Mucosa of stomach (tissue), 1 donor: ENCODE measurements at regions not wholly inside any gene's neighbourhood (a gene's known extent, or its start where the extent isn't known, plus 50 kb on each side); places are given as distances from the start of the nearest gene placed in this dataset.

Source experiments
- H3K27me3 ChIP-seq: one replicate; pipeline ENCODE4 v1.7.0; 2013; ENCODE audit warnings: mild to moderate bottlenecking, low read length; ENCODE audit not compliant: control insufficient read depth, insufficient read depth
- H3K36me3 ChIP-seq: one replicate; pipeline ENCODE4 v1.7.0; 2013; ENCODE audit warnings: low read length; ENCODE audit not compliant: control insufficient read depth, insufficient read depth
- H3K4me1 ChIP-seq: one replicate; pipeline ENCODE4 v1.7.0; 2013; ENCODE audit warnings: mild to moderate bottlenecking, low read length; ENCODE audit not compliant: control insufficient read depth, insufficient read depth
- H3K4me3 ChIP-seq: one replicate; pipeline ENCODE4 v1.7.0; 2013; ENCODE audit warnings: low read length
- H3K9ac ChIP-seq: one replicate; pipeline ENCODE4 v1.7.0; 2013; ENCODE audit warnings: mild to moderate bottlenecking, low read length, moderate library complexity
- H3K9me3 ChIP-seq: one replicate; pipeline ENCODE4 v1.7.0; 2013; ENCODE audit warnings: mild to moderate bottlenecking, low read length, moderate library complexity; ENCODE audit not compliant: control insufficient read depth
- donor health status: Pancreatic carcinoma.

GRCh38 chrY:21105529-21105928 is 349.6 kb downstream of the RPS4Y2 start:
- no peaks in the 10 kb centered on the region for H3K27me3 ChIP-seq

GRCh38 chrY:21111313-21111712 is 355.4 kb downstream of the RPS4Y2 start:
- no peaks in the 10 kb centered on the region for H3K27me3 ChIP-seq
- no peaks in the 10 kb centered on the region for H3K4me1 ChIP-seq
- no peaks in the 10 kb centered on the region for H3K36me3 ChIP-seq
- H3K4me3 ChIP-seq, result no peak overlapping the region
- H3K9ac ChIP-seq, result no peak overlapping the region
- H3K9me3 ChIP-seq, result no peaks in the 10 kb centered on the region

More at GRCh38 chrY:21105529-21105928, 349.6 kb downstream of the RPS4Y2 start:
- no peak overlapping the region for H3K9ac ChIP-seq
- no peaks in the 10 kb centered on the region for H3K4me1 ChIP-seq
- H3K36me3 ChIP-seq, result no peaks in the 10 kb centered on the region
- H3K4me3 ChIP-seq, result no peak overlapping the region
- no peaks in the 10 kb centered on the region for H3K9me3 ChIP-seq

GRCh38 chrY:21121065-21121464 is 365.2 kb downstream of the RPS4Y2 start:
- Histone ChIP-seq H3K4me3 (no peak overlapping the region), H3K4me1 (no peaks in the 10 kb centered on the region), H3K9ac (no peak overlapping the region), H3K9me3 (no peaks in the 10 kb centered on the region), H3K36me3 (no peaks in the 10 kb centered on the region), H3K27me3 (no peaks in the 10 kb centered on the region)

GRCh38 chrY:21135591-21135990 is 375.5 kb upstream of the RBMY1B start:
- Histone ChIP-seq H3K4me1 (peaks cover 3% of the 10 kb centered on the region), H3K9me3 (no peaks in the 10 kb centered on the region), H3K36me3 (no peaks in the 10 kb centered on the region), H3K27me3 (no peaks in the 10 kb centered on the region), H3K4me3 (no peak overlapping the region), H3K9ac (no peak overlapping the region)

GRCh38 chrY:21138056-21138758 is 372.9 kb upstream of the RBMY1B start:
- no peaks in the 10 kb centered on the region for H3K27me3 ChIP-seq
- no peak overlapping the region for H3K9ac ChIP-seq
- no peaks in the 10 kb centered on the region for H3K36me3 ChIP-seq
- peaks cover 3% of the 10 kb centered on the region for H3K4me1 ChIP-seq
- H3K4me3 ChIP-seq, result no peak overlapping the region
- H3K9me3 ChIP-seq, result no peaks in the 10 kb centered on the region

- Histone ChIP-seq H3K4me3 (no peak overlapping the region), H3K27me3 (no peaks in the 10 kb centered on the region), H3K9me3 (no peaks in the 10 kb centered on the region), H3K9ac (no peak overlapping the region), H3K36me3 (no peaks in the 10 kb centered on the region), H3K4me1 (no peaks in the 10 kb centered on the region)
Observed at GRCh38 chrY:21146331-21146730, 364.8 kb upstream of the RBMY1B start.

GRCh38 chrY:21149971-21150370 is 361.2 kb upstream of the RBMY1B start:
- no peaks in the 10 kb centered on the region for H3K36me3 ChIP-seq
- H3K4me1 ChIP-seq, result no peaks in the 10 kb centered on the region

GRCh38 chrY:21169821-21170220 is 341.3 kb upstream of the RBMY1B start:
- Histone ChIP-seq H3K4me3 (no peak overlapping the region), H3K27me3 (no peaks in the 10 kb centered on the region), H3K9me3 (no peaks in the 10 kb centered on the region), H3K4me1 (peaks cover 6% of the 10 kb centered on the region), H3K36me3 (no peaks in the 10 kb centered on the region), H3K9ac (no peak overlapping the region)

More at GRCh38 chrY:21149971-21150370, 361.2 kb upstream of the RBMY1B start:
- Histone ChIP-seq H3K4me3 (no peak overlapping the region), H3K9me3 (no peaks in the 10 kb centered on the region), H3K9ac (no peak overlapping the region), H3K27me3 (no peaks in the 10 kb centered on the region)

- Histone ChIP-seq H3K4me1 (peaks cover 4% of the 10 kb centered on the region), H3K9ac (no peak overlapping the region), H3K9me3 (no peaks in the 10 kb centered on the region), H3K27me3 (no peaks in the 10 kb centered on the region), H3K4me3 (no peak overlapping the region), H3K36me3 (no peaks in the 10 kb centered on the region)
Observed at GRCh38 chrY:21174697-21175463, 336.3 kb upstream of the RBMY1B start.

GRCh38 chrY:21175505-21175904 is 335.6 kb upstream of the RBMY1B start:
- Histone ChIP-seq H3K27me3 (no peaks in the 10 kb centered on the region), H3K9ac (no peak overlapping the region), H3K9me3 (no peaks in the 10 kb centered on the region), H3K36me3 (no peaks in the 10 kb centered on the region), H3K4me1 (peaks cover 8% of the 10 kb centered on the region), H3K4me3 (no peak overlapping the region)

GRCh38 chrY:21177306-21177800 is 333.8 kb upstream of the RBMY1B start:
- Histone ChIP-seq H3K4me3 (no peak overlapping the region), H3K9me3 (no peaks in the 10 kb centered on the region), H3K27me3 (no peaks in the 10 kb centered on the region), H3K4me1 (peaks cover 8% of the 10 kb centered on the region), H3K36me3 (no peaks in the 10 kb centered on the region), H3K9ac (no peak overlapping the region)

- Histone ChIP-seq H3K36me3 (no peaks in the 10 kb centered on the region), H3K9ac (no peak overlapping the region), H3K27me3 (no peaks in the 10 kb centered on the region), H3K9me3 (no peaks in the 10 kb centered on the region), H3K4me3 (no peak overlapping the region), H3K4me1 (peaks cover 8% of the 10 kb centered on the region)
Observed at GRCh38 chrY:21178281-21178680, 332.9 kb upstream of the RBMY1B start.
